DMS 273 treated with DMSO at 0.1 percent for 48 hours (cell line): ENCODE measurements at regions not wholly inside any gene's neighbourhood (a gene's known extent, or its start where the extent isn't known, plus 50 kb on each side); places are given as distances from the start of the nearest gene placed in this dataset.

ENCODE experiments used
- DNase-seq: peaks from one replicate; lab custom pipeline; 2025; lab: John Stamatoyannopoulos, UW

- no peak for DNase-seq
Measured at GRCh38 chr19:56947206-56947605, 106.7 kb upstream of the PEG3 start.

- no peak for DNase-seq
Measured at GRCh38 chr19:56949626-56950025, 109.1 kb upstream of the PEG3 start.

- DNase-seq = no peak
Measured at GRCh38 chr19:56951672-56952071, 111.1 kb upstream of the PEG3 start.

DNA sequence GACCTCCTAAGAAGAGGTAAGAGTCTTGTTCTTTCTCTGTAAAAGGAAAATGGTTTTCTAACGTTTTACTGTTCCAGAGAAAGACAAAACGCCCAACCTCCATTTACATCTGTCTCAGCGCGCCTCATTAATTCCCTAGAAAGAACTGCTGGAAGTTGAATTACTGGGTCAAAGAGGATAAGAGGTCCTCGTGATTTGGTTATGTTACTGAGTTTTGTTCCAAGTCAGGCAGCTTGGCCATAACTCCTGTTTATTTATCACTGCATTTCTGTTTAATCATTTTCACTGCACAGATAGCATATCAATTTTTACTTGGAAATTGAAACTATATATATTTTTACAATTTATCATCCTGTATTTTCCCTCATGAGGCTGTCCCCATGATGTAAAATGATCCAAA lies 112.9 kb upstream of the PEG3 start:
- no peak for DNase-seq

DNA sequence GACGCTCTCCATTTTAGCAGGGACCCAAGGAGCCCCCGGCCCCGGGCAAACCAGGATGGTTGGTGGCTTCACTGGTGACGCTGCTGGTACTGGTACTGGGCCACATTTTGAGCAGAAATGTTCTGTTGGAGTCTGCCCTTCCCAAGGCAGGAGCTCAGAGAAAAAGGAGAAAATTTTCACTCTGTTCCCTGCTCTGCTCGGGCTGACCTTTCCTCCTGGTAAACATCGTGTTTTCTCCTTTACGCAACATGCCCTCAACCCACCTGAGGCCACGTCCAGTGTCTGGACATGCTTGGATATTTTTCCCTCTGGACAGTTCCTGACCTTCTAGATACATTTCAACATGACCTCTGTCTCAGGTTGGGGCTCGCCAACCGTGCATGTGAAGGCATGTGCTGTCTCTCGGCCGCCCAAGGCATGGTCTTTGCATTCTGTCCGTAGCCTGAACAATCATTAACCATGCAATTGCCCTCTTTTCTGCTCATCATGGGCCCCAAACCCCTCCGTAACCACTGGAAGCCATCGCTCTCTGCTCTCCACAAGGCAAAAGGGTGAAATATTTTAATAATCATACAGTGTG lies 115.2 kb upstream of the PEG3 start:
- no peak for DNase-seq

GRCh38 chr19:56956503-56957226 lies 116.1 kb upstream of the PEG3 start:
- DNase-seq = no peak

GRCh38 chr19:56959205-56959604 lies 118.7 kb upstream of the PEG3 start:
- no peak for DNase-seq

GRCh38 chr19:56960959-56961543 lies 120.5 kb upstream of the PEG3 start:
- DNase-seq = no peak

GRCh38 chr19:56964410-56964920 lies 123.9 kb upstream of the PEG3 start:
- no peak for DNase-seq

DNA sequence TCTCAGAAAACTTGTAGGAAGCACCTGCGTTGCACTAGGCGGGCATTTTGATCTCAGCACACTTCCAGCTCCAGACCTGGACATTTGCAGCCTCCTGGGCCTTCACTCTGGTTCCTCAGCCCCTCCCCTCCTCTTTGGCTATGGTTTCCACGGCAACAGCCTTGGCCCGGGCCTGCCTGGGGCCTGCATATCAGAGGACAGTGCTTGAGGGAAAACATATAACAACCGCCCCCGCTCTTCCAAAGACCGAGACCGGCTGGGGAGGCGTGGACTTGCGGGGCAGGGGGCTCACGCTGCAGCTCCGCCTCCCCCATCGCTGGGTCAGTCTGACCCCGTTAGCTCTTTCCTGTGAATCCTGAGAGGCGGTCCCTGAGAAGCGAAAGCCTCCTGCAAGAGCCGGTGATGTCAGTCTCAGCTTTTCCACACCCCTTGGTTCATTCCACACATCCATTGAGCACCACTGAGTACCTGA lies 125.7 kb upstream of the PEG3 start:
- no peak for DNase-seq

DNA sequence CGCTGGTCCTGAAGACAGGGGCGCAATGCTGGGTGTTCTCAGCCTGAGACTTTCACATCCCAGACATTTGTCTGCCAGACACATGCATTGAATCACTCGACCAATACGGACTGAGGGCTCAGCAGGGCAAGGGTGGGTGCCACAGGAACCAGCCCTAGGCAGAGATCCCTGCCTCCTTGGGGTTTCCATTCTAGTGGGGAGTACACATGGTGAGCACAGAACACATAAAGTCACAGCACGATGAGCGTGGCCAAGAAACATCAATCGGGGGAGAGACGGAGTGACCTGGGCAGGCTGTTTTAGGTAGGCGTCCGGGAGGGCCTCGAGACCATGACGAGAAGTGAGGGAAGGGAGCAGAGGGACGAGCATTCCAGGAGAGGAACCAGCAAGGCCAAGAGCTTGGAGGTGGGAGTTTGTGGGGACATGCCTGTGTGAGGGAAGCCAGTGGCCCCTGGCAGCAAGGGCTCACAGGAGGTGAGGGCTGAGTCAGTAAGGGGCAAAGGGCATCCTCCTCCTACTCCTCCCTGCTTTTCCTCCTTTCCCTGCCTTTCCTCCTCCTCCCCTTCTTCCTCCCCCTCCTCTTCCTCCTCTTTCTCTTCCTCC lies 126.3 kb upstream of the PEG3 start:
- DNase-seq = no peak

- no peak for DNase-seq
Measured at GRCh38 chr19:56969156-56969555, 128.6 kb upstream of the PEG3 start.

DNA sequence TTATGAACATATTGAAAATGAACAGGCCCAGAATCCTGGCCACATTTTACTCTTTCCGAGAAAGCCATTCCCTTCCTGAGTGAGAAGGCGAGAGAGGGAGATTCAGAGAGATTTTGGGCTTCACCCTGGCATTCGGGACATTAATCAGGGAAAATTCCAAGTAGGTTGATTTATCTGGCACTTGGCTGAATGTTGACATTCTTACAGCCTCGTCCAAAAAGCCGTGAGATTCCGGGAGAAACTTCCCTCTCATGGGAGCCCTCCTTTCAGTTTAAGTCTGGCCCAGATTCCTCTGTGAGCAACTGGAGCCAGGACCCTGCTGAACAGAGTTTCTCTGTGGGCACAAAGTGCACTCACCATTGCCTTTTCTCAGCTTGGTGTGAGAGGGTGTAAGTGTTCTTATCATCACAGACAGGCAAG lies 129.2 kb upstream of the PEG3 start:
- no peak for DNase-seq

GRCh38 chr19:56971230-56971629 lies 130.7 kb upstream of the PEG3 start:
- no peak for DNase-seq

DNA sequence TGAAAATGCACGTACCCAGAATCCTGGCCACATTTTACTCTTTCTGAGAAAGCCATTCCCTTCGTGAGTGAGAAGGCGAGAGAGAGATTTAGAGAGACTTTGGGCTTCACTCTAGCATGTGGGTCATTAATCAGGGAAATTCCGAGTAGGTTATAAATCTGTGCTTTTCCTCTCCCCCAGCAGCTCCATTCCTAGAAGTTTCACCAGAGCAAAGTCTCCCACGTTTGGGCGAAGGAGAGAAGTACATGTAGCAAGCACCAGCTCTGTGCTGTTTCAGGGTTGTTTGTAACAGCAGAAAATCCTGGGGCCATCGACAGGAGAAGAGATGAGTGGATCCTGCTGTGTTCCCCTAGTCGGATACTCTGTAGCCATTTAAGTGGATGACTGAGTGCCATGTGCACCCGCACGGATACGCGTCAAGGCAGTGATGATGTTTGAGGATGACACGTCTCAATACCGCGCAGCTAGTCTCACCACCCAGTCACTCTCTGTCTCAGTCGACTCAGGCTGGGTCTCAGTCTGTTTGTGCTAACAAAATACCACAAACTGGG lies 131.8 kb upstream of the PEG3 start:
- DNase-seq = no peak

DNA sequence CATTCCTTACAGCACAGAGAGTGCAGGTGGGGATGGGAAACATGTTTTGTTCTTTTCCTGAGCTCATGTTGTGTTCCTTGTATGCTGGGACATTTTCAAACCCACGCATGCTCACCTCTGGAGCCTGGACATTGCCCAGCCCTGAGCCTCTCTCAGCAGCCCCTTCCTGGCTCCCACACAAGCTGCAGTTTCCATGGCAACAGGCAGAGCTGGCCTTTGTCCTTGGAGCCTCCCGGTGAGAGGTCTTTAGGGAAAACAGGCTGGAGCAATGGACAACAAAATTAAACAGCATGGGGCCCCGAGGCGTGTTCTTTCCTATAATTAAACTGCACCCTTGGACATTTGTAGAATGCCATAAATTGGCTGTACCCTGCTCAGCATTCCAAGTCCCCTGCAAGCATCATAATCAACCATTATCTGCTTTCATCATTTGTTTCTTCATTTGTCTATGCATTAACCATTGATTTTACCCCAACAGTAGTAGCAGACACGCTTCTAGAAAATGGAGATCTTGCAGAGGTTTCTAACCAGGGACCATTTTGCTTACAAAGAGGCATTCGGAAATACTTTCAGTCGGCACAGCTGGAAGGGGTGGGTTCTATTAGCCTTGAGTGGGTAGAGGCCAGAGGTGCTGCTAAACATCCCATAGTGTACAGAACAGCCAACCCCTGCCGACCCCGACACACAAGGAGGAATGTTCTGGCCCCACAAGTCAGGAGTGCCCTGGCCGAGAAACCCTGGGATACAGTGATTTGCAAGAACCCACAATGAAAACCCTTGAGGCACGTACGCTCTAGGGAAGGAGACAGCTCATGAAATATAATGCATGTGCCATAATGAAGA lies 133.4 kb upstream of the PEG3 start:
- DNase-seq = no peak

DNA sequence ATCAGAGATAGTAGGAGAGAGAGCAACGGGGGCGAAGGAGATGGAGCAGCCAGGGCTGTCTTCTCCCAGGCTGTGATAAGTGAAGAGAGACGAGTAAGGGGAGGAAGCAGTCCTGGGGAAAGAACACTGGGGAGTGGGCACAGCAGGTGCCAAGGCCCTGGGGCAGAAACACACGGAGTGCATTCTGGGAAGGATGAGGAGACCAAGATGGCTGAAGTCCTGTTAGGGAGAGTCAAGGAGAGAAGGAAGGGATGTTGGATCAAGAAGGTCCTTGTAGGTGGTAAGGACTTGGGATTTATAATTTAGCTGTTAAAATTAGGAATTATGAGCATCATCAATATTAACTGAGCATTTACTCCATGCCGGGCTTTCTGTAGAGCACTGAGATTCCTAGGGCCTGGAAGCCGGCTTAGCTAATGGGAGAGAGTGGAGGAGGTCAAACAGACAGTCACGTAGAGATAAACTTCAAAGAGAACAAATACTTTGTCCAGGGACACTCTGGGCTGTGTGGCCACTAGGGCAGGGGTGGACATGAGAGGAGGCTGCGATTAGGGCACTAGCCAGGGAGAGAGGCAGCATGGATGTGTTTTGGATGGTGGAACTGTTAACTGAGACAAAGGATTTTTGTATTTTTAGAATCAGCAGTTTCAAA lies 134.2 kb upstream of the PEG3 start:
- DNase-seq = no peak

DNA sequence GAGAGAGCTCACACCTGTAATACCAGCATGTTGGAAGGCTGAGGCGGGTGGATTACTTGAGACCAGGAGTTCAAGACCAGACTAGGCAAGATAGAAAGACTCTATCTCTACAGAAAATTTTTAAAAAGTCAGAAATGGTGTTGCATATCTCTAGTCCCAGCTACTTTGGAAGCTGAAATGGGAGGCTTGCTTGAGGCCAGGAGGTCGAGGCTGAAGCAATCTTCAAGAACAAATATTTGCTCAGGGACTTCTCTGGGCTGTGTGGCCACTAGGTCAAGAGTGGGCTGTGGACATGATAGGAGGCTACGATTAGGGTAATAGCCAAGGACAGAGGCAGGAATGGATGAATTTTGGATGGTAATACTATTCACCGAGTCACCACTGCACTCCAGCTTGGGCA lies 135.8 kb upstream of the PEG3 start:
- DNase-seq = no peak

GRCh38 chr19:56976995-56977906 lies 136.7 kb upstream of the PEG3 start:
- DNase-seq = no peak

- DNase-seq = no peak
Measured at GRCh38 chr19:56978023-56978565, 137.6 kb upstream of the PEG3 start.
